GF-D8 (cell line): ENCODE measurements at regions not wholly inside any gene's neighbourhood (a gene's known extent, or its start where the extent isn't known, plus 50 kb on each side); places are given as distances from the start of the nearest gene placed in this dataset.

Source experiments
- DNase-seq: peaks from one replicate; lab custom pipeline; 2025; lab: John Stamatoyannopoulos, UW

- peak; percentile 21 for DNase-seq
Observed at GRCh38 chr1:175826705-175827104, 83.3 kb upstream of the TNR start.

DNA sequence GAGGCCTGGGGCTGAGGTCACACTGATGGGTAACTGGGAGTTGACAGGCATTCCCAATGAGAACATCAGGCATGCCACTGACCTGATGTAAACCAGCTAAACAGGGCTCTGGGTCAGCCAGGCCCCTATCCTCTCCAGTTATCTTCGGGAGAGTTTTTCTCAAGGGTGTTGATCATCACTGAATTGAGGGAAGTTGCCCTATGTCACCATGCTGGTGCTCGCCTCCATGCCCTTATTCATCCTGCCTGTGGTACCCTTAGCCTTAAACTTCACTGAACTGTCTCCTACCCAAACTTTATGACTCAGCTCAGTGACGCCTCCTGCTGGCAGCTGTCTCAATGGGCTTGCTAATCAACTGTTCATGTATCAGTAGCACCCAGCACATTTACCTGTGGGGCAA lies 80.7 kb upstream of the TNR start:
- no peak for DNase-seq

- DNase-seq, result no peak
Observed at GRCh38 chr1:175823406-175823805, 80.0 kb upstream of the TNR start.

DNA sequence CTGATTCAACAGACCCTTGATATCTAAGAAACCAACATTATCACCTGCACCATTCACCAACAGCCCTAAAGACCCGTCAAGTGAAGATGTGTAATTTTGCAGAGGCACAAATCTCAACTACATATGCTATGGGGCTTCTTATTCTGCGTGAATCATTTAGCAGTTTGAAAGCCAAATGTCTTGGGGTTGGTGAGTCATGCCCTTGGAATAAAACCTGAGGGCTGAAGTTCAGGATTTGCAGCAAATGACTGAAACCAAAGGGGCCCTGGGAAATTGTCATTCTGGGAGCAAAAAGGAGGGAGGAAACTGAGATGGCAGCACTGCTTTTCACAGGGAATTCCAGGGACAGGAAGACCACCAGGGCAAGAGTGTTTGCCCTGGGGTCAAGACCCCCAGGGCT lies 79.2 kb upstream of the TNR start:
- no peak for DNase-seq

DNA sequence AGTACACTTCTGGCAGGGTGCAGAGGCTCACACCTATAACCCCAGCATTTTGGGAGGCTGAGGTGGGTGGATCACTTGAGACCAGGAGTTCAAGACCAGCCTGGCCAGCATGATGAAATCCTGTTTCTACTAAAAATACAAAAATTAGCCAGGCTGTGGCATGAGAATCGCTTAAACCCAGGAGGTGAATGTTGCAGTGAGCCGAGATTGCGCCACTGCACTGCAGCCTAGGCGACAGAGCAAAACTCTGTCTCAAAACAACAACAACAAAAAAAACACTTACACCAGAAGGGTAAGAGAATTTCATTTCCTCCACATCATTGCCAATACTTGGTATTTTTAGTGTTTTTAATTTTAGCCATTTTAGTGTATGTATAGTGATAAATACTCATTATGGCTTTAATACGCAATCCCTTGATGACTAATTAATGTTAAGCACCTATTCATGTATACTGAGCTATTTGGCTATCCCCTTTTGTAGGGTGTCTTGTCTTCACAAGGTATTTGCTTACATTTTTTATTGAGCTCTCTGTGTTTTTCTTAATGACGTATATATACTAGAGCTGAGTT lies 77.1 kb upstream of the TNR start:
- DNase-seq, result no peak

GRCh38 chr1:175818929-175819328 lies 75.5 kb upstream of the TNR start:
- DNase-seq, result no peak

GRCh38 chr1:175817445-175817844 lies 74.0 kb upstream of the TNR start:
- no peak for DNase-seq

GRCh38 chr1:175814885-175815284 lies 71.5 kb upstream of the TNR start:
- DNase-seq, result no peak

GRCh38 chr1:175812936-175813335 lies 69.5 kb upstream of the TNR start:
- no peak for DNase-seq

- no peak for DNase-seq
Observed at GRCh38 chr1:175810305-175810704, 66.9 kb upstream of the TNR start.

GRCh38 chr1:175808999-175809398 lies 65.6 kb upstream of the TNR start:
- no peak for DNase-seq

DNA sequence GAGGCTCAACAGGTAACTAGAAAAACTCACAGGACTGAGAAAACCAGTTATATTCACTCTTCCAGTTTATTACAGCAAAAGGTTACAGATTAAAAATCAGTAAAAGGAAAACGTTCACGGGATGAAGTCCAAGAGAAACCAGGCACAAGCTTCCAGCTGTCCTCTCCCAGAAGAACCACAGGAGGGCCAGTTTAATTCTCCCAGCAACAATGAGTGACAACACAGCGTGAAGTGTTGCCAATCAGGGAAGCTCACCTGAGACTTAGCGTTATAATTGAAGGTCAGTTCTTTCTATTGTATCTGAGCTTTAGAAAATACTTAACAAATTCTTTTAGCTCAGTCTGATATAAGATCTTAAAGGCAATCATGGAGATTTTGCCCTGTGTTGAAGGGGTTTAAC lies 65.2 kb upstream of the TNR start:
- no peak for DNase-seq

DNA sequence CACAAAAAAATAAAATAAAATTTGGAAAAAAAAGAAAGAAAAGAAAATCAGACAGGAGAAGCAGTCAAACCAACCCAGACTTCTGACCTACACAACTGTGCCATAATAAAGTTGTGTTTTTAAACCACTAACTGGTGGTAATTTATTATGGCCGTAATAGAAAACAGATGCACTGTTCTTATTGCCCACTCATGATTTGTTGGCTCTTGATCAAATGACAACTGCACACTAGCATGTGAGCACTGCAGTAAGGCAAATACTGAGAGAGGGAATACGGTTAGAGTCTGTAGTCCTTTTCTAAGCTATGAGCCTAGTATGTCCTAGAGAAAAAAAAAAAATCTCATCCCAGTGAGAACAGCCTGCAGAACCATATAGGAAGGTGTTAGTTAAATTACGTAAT lies 61.2 kb upstream of the TNR start:
- no peak for DNase-seq

DNA sequence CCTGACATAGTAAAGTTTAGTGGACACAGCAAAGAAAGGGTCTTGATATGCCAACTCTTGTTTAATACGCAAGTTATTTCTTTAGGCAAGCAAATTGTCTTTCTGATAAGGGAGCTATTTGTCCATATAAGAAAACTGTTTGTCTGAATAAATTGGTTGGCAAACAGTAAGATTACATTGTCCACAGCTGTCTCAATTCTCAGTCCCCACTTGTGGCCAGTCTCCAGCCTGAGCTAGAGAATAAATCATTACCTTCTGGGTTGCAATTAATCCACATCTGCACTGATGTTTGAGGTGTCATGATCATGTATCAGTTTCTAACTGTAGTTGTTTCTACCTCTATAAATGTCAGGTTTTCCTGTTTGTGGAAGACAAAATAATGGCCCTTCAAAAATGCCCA lies 60.0 kb upstream of the TNR start:
- DNase-seq, result no peak

GRCh38 chr1:175802407-175803123 lies 59.2 kb upstream of the TNR start:
- DNase-seq, result no peak

DNA sequence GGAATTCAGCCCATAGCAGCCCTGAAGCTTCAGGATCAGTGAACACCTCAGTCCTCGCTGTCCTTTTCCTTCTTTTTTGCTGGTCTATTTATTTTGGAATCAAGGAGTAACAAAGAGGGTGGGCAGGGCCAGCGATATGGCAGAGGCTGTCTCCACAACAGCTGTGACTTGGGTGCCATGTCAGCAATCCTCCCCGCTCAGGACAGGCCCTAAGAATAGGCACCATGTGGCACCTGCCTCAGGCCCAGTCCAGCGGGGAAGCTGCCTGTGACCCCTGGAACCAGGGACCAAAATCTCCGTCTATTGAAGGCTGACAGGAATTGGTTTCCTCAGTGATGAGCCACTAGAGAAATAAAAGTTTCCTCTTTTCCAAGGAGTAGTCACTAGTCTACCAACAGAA lies 58.6 kb upstream of the TNR start:
- no peak for DNase-seq

- DNase-seq, result no peak
Observed at GRCh38 chr1:175797576-175797975, 54.2 kb upstream of the TNR start.

DNA sequence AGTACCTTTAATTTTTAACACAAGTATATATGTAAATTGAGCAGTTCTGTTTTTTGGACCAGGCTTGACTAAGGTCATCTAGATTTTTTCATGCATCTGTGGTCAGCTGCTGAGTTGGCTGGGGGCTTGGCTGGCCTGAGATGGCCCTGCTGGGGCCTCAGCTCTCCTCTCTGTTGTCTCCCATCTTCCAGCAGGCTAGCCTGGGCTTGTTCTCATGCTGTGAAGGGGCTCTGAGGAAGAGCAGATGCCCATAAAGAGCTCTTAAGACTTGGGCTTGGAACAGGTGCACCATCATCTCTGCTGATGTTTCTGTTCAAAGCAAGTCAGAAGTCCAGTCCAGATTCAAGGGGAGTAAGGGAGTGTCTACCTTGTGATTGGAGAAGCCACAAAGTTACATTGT lies 51.2 kb upstream of the TNR start:
- DNase-seq, result no peak

GRCh38 chr1:175793617-175794016 lies 50.2 kb upstream of the TNR start:
- DNase-seq, result no peak
